ENCODE measurements at regions not wholly inside any gene's neighbourhood (a gene's known extent, or its start where the extent isn't known, plus 50 kb on each side); places are given as distances from the start of the nearest gene placed in this dataset.
"Not testable (repeated sequence)": the region's sequence is repeated elsewhere in the genome, so short reads cannot be mapped to it uniquely, and the experiment has no call there.

DNA sequence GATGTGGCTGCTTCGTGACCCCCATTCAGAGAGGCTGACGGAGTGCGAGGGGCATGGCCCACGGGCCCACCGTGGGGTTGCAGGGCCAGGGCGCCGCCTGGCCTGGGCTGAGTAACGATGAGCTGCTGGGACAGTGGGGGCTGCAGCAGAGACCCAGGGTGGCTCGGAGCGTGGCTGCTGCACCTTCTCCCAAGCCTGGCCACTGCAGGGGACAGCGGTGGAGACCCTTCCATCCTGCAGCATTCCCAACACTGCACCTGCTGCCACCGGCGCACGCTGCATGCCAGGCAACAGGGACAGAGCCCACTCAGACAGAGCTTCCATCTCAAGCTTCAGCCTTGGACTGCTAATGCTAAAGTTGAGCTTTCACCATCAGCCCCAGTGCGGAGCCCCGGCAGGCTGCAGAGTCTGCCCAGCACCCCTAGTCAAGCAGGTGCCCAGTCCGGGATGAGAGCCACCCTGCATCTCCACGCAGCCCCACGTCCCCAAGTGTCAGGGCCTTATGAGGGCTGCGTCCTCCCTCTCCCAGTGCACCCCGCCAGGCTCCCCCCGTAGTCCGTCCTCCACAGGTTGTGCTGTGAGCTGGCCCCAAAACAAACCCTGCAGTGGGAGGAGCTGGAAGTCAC lies 89.4 kb upstream of the AFDN start:
- DNase-seq: no peak

DNA sequence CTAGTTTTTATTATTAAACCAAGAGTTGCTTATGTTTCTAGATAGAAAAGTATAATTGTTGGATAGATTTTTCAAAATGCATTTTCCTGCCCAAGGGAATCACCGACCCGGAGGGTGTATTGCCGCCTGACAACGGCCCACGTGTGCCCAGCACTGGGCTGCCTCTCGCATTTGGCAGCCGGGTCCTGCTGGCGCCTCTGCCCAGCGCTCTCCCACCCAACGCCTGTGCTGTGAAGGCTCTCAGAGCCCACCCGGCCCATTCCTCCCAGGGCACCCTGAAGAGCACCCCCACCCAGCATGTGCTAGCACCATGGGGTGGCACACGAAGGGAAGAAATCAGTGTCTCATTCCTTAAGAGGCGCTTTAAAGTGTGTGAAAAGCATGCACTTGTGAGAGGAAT lies 88.3 kb upstream of the AFDN start:
- no peak for DNase-seq

DNA sequence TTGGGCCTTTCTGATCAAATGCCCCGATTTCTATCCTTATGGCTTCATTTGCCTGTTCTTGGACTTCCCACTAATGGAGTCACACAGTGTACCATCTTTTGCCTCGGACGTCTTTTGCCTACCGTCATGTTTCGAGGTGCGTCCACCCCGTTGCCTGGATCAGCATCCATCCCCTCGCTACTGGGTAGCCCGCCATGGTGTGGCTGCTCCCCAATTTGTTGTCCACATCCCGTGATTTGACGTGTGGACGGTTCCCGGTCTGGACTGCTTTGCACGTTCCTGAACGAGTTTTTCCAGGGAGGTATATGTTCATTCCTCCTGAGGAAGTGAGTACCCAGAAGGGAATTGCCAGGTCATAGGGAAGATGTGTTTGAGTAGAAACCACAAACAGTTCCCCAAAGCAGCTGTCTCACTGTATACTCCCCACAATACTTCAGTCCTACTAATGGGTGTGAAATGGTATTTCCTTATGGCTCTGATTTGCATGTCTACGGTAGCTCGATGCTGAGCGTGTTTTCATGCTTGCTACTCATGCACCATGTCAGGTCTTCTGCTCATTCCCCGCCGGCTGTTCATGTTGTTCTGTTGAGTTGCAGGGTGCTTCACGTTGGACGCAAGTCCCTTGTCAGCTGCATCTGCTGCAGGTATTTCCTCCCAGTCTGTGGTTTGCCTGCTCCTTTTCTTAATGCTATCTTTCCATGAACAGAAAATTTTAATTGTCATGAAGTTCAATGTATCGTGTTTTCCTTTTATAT lies 86.8 kb upstream of the AFDN start:
- no peak for DNase-seq

DNA sequence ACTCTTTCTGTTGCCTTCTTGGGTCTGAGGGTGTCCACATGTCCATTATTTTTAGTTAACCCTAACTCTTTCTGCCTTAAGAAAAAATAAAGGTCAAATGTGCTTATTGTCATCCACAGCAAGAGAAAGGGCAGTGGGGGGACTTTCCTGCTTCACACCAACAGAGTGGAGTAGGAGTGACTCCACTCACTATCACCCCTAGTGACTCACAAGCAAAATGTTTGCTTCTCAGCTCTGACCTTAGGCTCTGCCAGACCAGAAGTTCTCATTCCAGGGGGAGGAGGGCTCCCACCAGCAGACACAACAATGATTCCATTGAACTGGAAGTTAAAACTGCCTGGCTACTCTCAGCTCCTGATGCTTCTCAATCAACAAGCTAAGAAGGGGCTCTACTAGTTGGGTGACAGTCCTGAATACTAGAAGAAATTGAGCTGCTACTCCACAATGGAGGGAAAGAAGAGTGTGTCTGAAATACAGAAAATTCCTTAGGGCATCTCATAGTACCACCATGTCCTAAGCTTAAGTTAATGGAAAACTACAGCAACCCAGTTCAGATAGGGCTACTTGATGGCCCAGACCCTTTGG lies 83.9 kb upstream of the AFDN start:
- DNase-seq: no peak

DNA sequence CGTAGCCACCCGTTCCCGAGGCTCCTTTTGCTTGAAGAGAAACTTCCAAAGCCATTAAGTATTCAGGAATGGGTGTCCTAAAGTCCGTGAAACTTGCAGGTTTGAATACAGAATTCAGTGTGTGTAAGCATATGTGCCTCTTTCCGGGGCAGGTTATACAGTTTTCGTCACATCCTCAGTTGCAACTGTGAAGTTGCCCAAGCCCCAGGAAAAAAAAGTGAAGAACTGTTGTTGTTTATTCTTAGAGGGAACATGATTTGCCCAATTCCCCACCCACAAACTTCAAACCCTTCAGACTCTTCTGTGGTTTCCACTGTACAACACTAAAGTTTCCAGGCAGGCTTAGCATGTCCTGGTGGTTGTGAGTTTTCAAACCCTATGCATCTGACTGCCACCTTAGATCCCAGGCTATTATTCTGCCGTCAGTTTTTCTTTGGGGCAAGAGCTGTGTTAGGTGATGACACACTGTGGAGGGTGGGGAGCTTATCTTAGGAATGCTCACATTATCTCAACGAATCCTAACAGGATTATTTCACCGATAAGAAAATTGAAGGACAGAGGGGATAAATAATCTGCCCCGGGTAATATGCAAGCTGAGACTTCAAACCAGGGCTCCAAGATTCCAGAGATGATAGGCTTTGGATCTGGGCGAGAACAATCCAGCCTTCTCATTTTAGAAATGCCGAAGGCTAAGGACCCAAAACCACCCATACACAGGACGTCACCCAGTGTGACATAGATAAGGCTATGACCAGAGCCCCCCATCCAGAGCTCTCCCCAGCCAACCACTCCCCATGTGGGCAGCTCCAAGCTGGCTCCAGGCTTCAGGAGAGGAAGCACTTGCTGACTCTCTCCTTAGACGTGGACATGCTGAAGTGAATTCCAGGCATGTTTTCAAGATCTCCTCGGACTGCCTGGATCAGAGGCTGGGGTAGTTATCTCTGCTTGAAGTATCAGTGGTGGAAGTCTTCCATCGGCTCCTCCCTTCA lies 81.7 kb upstream of the AFDN start:
- no peak for DNase-seq

DNA sequence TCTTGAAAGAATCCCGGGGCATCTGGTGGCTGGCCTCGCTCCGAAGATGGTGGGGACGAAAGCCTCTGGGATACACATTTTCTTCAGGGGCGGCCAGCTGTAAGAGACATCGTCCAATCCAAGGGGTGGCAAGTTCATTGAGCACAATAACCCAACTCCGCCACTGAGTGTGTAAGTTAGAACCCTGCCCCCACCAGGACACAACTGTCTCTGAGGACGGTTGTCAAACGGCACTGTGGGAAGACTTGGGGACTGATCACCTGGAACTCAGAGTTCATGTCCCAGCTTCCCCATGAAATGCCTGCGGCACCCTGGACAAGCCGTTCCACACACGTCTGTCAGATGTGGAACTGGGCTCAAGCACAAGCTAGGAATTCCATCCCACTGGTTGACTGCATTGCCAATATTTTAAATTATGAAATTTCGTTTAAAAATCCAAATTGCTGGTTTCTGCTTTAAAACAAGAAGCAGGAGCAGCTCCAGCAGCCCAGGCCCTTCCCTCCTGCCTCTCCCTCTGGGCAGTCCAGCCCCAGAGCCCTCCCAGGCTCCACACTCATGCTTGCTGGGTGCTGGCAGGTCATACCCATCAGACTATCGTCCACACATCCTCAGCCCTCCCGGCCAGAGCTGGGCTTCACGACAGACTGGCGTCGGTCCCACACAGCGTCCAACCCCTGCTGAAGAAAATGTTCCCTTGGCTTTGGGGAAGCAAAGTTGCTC lies 80.9 kb upstream of the AFDN start:
- no peak for DNase-seq

DNA sequence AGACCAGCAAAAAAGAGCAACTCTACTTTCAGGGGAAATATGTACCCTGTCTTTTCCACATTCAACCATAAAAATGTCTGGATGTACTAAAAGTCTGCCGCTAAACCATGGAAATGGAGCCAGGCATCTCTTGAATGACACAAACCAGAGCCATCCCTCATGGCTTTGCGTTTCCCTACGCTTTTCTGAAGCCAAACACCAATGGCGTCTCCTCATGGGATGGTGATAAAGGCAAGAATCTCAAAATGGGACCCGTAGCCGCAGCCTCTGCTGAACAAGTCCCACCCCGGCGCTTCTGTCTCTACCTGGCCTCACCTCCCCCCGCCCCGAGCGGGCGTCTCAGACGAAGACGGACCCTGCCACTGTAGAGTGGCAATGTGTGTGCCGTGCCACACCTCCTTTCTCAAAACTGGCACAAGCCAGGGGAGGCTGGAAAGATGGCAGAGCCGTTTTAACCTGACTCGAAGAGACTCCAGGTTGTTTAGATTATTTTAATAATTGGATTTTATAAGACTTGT lies 80.3 kb upstream of the AFDN start:
- DNase-seq: no peak

DNA sequence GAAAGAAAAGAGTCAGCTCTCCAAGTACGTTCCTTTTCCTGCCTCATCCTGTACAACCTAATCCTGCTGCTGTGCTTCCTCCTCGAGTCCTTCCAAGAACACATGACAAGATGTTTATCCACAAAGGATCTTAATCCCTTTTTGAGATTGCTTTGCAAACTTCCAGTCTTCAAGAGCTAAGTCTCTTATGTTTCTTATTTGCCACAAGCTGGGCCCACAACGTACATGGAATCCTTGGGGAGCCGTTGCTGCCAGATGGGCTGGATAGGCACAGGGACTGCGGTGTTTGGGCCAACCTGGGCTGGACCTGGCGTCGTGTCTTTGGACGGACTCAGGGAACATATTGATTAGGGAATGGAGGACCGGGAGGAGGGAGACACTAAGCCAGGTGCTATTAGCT lies 79.7 kb upstream of the AFDN start:
- no peak for DNase-seq

DNA sequence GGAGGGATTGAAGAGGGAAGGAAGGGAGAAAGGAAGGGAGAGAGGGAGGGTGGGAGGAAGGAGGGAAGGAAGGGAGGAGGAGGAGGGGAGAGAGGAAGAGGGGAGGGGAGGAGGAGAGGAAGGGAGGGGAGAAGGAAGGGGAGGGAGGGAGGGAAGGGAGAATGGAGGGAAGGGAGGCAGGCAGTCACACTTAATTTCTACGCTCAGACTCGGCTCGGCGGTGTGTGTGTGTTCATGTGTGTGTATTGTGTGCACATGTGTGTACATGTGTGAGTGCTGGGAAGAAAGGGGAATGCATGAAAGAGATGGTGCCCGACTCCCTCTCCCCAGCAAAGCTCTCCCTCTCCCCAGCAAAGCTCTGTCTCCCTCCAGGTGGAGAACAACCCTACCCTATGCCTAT lies 79.1 kb upstream of the AFDN start:
- DNase-seq: no peak

DNA sequence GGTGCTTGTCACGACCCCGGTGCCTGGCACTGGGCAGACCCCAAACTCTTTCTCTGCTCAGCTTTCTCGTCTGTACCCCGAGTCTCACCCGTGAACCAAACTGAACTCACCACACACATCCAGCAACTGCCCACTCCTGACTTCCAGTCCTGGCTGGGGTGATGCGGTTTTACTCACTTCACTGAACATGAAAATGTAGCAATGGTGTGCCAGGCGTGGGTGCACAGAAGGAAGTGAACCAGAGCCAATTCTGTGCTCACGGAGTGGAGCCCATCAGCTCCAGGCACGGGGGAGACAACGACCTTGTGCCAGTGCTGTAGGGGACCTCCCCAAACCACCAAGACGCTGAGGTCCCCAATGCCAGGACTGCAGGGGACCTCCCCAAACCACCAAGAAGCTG lies 78.7 kb upstream of the AFDN start:
- DNase-seq: no peak

DNA sequence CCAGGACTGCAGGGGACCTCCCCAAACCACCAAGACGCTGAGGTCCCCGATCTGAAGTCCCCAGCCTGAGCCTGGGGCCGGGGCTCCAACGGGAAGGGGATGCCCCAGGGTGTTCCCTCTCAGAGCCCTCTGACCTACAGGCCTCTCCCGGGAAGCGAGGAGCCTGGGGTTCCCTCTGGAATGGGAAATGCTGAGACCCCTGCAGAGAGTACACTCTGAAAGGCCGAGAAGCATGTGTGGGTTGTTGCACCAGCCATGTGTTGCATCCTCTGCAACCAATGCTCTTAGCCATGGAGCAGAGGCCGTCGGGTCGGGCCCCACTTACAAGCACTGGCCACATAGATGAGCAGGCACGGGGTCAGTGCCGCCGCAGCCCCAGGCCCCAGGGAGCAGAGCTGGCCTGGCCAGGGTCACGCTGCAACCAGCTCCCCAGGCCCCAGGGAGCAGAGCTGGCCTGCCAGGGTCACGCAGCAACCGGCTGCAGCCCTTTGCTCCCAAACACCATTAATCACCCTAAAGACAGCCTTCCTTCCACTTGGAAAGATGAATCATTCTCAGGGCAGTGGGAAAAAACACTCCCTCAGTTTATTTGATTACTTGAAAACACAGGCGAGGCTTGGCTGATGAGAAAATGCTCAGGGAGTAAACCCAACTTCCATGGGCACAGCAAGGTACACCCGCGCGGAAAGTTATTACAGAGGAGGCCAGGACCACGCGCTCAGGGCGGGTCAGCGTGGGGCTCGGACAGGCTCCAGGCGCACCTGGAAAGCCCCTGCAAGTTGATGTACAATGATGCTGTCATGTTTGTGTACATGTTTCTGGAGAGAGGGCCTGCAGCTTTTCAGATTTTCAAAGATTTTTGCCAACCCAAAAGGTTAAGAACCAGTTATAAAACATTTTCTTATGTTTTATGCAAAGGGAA lies 78.0 kb upstream of the AFDN start:
- DNase-seq: no peak

DNA sequence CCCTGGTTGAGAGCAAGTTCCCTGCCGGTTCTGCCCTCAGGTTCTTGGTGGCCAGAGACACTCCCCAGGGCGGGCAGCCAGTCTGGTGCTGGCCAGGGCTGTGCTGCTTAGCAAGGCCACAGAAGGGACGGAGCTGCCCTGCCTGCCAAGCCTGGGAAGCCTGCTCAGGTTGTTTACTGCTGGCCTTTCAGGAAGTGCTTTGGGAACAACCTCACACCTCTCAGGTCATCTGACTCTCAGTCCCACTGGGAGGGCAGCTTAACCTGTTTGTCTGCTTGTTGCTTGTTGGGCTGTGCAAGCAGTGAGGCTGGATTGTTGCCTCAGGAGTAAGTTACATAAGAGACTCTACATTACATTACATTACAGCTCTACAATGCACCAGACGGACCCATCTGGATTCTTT lies 75.8 kb upstream of the AFDN start:
- DNase-seq: no peak

DNA sequence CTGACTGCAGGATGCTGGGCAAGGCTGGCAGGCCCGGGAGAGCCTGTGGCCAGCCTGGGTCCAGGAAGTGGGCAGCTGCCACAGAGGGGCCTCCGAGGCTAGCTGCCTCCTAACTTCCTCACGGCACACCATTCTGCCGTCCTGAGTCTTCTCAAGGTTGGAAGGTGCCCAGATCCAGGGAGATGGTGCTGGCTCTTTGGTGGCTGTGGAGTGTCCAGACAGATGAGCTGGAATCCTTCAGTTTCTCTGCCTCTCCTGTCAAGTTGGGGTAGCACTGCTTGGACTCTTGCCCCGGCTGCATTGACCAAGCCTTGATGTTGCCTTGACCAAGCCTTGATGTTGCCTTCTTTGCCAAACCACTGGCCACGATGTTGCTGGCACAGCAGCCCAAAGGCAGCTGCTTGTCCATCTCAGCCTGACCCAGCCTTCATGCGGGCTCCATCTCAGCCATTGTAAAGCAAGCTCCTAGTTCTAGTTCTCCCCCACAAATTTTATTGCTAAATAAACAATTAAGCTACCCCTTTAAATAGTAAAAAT lies 75.1 kb upstream of the AFDN start:
- DNase-seq: no peak

DNA sequence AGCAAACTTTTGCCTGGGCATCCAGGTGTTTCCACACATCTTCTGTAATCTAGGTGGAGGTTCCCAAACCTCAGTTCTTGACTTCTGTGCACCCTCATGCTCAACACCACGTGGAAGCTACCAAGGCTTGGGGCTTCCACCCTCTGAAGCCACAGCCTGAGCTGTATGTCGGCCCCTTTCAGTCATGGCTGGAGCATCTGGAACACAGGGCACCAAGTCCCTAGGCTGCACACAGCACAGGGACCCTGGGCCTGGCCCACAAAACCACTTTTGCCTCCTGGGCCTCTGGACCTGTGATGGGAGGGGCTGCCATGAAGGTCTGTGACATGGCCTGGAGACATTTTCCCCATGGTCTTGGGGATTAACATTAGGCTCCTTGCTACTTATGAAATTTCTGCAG lies 73.4 kb upstream of the AFDN start:
- DNase-seq: not testable (repeated sequence)

DNA sequence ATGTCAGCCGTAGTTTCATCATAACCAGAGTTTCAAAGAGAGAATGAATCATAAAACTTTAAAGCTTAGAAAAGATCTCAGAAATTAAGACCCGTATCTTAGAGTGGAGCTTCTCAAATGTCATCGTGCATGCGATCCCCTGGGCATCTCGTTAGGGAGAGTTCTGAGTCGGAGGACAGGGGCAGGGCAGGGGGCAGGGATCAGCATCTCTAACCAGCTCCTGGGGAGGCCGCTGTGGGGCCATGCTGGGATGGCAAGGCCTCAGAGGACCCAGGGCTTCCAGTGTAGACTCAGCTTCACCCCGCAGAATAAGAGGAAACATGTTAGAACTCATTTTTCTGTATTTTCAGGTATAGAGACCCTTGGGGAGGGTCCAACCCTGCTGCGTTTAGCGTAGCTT lies 72.0 kb upstream of the AFDN start:
- DNase-seq: no peak

DNA sequence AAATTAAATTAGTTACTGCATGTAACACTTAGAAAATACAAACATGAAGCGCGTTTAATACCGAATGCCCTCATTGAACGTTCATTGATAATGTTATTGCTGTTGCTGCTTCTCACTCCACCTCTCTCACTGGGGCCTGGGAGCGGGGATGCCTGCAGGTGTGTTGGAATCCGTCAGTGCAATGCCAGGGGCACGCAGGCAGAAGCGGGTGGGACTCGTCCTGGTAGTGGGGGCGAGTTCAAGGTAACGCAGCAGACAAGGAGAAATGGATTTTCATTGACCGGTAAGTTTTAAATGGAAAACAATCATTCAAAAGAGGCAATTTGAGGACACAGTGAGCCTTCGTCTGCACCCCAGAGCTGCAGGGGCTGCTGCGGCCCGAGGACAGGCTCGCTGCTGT lies 71.2 kb upstream of the AFDN start:
- DNase-seq: no peak

DNA sequence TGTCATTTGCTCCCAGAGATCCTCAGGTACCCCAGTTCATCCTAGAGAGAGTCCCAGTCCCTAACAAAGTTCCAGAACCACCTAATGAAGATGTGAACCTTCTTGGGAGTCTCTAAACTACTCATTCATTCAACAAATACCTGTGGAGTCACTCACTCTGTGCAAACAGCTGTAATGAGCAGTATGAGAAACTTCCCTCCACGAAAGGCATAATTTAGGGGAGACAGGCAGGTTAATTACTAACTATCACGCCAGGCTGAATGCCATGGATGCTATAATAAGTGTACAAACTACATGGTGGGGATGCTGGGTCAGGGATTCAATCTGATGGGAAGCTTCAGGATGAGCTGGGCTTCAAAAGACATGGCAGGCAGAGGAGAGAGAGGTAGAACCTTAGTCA lies 70.1 kb upstream of the AFDN start:
- no peak for DNase-seq

DNA sequence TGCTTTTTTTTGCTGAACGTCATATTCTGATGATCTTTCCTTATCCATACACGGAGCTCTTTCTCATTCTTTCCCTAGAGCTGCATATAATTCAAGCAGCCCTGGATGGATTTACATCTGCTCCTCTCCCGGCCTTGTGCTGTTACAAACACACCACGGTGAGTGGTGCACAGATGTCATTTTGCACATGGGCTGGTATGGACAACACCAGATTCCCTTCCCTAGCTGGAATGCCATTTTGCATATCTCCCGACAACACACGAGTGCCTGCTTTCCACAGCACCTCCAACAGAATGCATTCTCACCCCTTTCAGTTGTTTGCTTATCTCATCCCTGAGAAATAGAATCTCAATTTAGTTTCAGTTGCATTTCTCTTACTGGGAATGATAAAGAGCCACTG lies 69.5 kb upstream of the AFDN start:
- DNase-seq: no peak

DNA sequence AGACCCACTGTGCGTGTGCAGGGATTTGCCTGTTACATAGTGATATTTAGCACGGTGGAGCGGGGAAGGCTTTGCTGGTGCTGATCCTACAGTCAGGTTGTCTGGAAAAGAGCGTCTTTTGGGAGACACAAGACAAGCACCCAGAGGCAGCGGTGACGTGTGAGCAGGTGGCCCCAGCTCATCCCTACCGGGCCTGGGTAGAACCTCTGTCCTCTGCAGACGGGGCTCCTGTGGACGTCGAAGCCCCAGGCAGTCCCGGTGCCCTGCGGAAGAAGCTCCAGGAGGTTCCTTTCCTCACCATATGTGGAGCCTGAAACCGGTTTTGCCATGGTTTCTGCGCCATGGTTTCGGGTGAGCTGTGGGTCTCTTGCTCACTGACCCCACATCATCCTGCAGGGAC lies 68.9 kb upstream of the AFDN start:
- DNase-seq: no peak

DNA sequence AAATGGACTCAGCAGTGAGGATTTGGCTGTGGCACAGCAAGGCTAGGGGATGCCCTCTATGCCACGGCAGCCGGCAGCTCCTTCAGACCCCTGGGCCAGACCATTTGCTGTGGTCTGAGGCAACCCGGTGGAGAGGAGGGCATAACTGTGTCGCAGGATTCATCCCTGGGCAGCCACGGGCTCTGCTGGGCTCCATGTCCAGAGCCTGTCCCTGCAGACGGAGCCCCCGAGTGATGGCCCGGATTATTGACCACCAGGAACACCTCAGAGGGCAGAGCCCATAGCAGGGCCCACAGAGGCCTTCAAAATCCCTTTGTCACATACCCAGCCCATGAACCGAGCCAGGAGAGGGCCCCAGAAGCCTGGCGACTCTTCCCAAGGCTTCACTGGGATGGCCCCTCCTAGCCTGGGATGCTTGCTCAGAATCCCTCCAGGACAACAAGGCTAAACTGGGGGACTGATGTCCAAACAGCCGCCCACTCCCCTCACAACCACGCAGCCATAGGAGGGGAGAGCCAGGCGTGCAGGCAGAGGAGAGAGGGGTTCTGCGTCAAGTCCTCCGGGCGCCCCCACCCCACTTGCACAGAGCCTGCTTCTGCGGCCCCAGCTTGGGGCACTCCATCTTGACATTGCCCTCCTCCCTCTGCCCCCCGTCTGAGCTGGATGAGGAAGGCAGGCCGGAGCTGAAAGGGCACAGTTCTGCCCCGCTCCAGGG lies 68.2 kb upstream of the AFDN start:
- no peak for DNase-seq
